DND-41 (cell line): ENCODE measurements at regions not wholly inside any gene's neighbourhood (a gene's known extent, or its start where the extent isn't known, plus 50 kb on each side); places are given as distances from the start of the nearest gene placed in this dataset.
"Not testable (repeated sequence)": the region's sequence is repeated elsewhere in the genome, so short reads cannot be mapped to it uniquely, and the experiment has no call there.

Source experiments
- ATAC-seq: fragments of 200-7000 bp; cut with Tn5 transposase; 3 replicates; pipeline ENCODE4 v1.9.1; 2021; ENCODE audit warnings: low read depth; ENCODE audit not compliant: insufficient read depth
- DNase-seq: peaks from one replicate; pipeline ENCODE4 v3.0.0-alpha.2; 2020
- H2AFZ ChIP-seq: 2 replicates; pipeline ENCODE4 v1.6.0; 2012; ENCODE audit warnings: low read depth, low read length
- H3K27ac ChIP-seq: 2 replicates; pipeline ENCODE4 v1.5.1; 2012; ENCODE audit warnings: low read length, inconsistent platforms
- H3K27me3 ChIP-seq: fragments of 200-600 bp; sonication (generic); 2 replicates; pipeline ENCODE4 v1.6.0; 2012; ENCODE audit warnings: low read length, mild to moderate bottlenecking, inconsistent platforms; ENCODE audit not compliant: insufficient read depth, poor library complexity
- H3K36me3 ChIP-seq: 2 replicates; pipeline ENCODE4 v1.5.1; 2012; ENCODE audit warnings: low read length, inconsistent platforms; ENCODE audit not compliant: insufficient read depth
- H3K4me1 ChIP-seq: 2 replicates; pipeline ENCODE4 v1.5.1; 2012; ENCODE audit warnings: mild to moderate bottlenecking, low read length; ENCODE audit not compliant: insufficient read depth
- H3K4me2 ChIP-seq: 2 replicates; pipeline ENCODE4 v1.6.0; 2012; ENCODE audit warnings: mild to moderate bottlenecking, moderate library complexity, low read length, inconsistent platforms; ENCODE audit not compliant: insufficient read depth
- H3K4me3 ChIP-seq, 2 experiments: fragments of 200-600 bp in 1 of 2; shearing (Covaris generic) in 1 of 2; 2 replicates each; pipeline ENCODE4 v1.5.1; 2012 to 2016; ENCODE audit warnings: inconsistent platforms in 2 of 2, low read length in 2 of 2, mild to moderate bottlenecking in 2 of 2, low read depth in 1 of 2, moderate library complexity in 1 of 2
- H3K79me2 ChIP-seq: 2 replicates; pipeline ENCODE4 v1.6.0; 2012; ENCODE audit warnings: low read length, inconsistent platforms; ENCODE audit not compliant: insufficient read depth
- H3K9ac ChIP-seq: 2 replicates; pipeline ENCODE4 v1.6.0; 2012; ENCODE audit warnings: low read depth, mild to moderate bottlenecking, inconsistent platforms, low read length, moderate library complexity
- H3K9me3 ChIP-seq: 2 replicates; pipeline ENCODE4 v1.5.1; 2012; ENCODE audit warnings: low read length, moderate library complexity, mild to moderate bottlenecking, inconsistent platforms; ENCODE audit not compliant: insufficient read depth, severe bottlenecking
- H4K20me1 ChIP-seq: 2 replicates; pipeline ENCODE4 v1.6.0; 2012; ENCODE audit warnings: low read length; ENCODE audit not compliant: insufficient read depth
- CTCF ChIP-seq: IDR thresholded peaks from 2 replicates; pipeline ENCODE4 v1.5.1; 2012; ENCODE audit warnings: borderline replicate concordance, low read length, moderate library complexity, mild to moderate bottlenecking; ENCODE audit not compliant: poor library complexity, severe bottlenecking; ENCODE audit errors: extremely low read depth
- EZH2 ChIP-seq: IDR thresholded peaks from 3 replicates; pipeline ENCODE4 v1.6.1; 2012; ENCODE audit warnings: borderline replicate concordance, low read depth, mild to moderate bottlenecking, moderate library complexity, low read length, inconsistent platforms; ENCODE audit not compliant: severe bottlenecking

GRCh38 chr4:189533603-189534002 lies 407.1 kb upstream of the FRG1 start:
- H4K20me1 ChIP-seq = no peaks in the 10 kb centered on the region
- H3K9me3 ChIP-seq = peaks cover 8% of the 10 kb centered on the region
- H3K4me3 ChIP-seq = no peak overlapping the region
- H3K79me2 ChIP-seq = no peaks in the 10 kb centered on the region
- DNase-seq (no peak), ATAC-seq (no peak)
- H2AFZ ChIP-seq = no peak overlapping the region
- no peaks in the 10 kb centered on the region for H3K27me3 ChIP-seq
- H3K27ac ChIP-seq = no peak overlapping the region
- H3K36me3 ChIP-seq = no peaks in the 10 kb centered on the region
- H3K4me2 ChIP-seq = no peak overlapping the region
- TF ChIP-seq CTCF = no peak
- TF ChIP-seq EZH2 = no peak
- no peak overlapping the region for H3K9ac ChIP-seq
- H3K4me1 ChIP-seq = no peaks in the 10 kb centered on the region

DNA sequence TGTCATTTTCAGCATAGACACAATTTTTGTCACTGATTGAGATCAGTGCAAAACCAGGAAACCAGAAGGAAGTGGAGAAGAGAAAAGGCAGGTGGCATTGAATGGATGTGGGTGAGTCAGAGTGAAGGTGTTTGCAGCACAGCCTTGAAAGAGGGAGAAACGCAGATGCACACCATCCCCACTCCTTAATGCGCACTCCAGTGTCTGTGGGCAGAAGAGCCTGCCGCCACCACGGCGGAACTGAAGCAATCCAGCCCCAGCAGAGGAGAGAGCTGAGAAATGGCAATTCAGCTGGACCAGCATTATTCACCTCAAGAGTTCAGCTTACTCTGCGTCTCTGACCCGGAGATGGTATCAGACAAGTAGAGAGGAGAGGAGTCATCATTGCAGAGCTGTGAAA lies 393.1 kb upstream of the FRG1 start:
- DNase-seq (peak; percentile 38), ATAC-seq (peak; percentile 90)
- H3K9ac ChIP-seq = no peak overlapping the region
- H3K27me3 ChIP-seq = no peaks in the 10 kb centered on the region
- H3K4me2 ChIP-seq = no peak overlapping the region
- H4K20me1 ChIP-seq = no peaks in the 10 kb centered on the region
- no peaks in the 10 kb centered on the region for H3K79me2 ChIP-seq
- H3K4me3 ChIP-seq = no peak overlapping the region
- no peaks in the 10 kb centered on the region for H3K9me3 ChIP-seq
- no peak overlapping the region for H2AFZ ChIP-seq
- H3K36me3 ChIP-seq = no peaks in the 10 kb centered on the region
- TF ChIP-seq CTCF (no peak), EZH2 (no peak)
- no peaks in the 10 kb centered on the region for H3K4me1 ChIP-seq
- H3K27ac ChIP-seq = no peak overlapping the region

DNA sequence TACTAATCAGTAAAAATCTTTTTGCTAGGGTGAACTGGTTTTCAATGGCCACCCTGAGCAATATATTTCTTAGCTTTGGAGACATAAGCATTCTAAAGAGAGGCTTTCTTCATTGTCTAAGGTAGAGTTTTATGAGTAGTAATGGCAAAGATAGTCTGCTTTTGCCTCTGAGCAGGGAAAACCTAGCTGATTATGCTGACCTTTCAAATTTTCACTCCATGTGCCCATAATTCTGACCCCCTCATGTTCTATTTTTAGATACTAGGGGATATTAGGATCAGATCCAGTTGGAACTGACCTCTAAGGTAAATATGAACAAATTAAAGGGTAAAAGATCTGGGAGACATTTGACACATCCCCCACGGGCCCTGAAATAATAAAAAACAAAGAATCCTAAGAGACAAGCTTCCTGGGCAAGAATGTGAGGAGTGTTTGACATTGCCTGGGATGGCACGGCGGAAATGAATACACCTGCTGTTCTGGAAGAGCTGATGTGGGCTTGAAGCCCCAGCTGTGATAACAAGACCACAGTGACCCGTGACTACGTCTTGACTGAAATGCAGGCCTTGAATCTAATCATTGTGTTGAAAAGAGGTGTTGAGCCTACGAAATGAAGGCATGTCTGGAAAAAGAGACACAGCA lies 392.1 kb upstream of the FRG1 start:
- no peak overlapping the region for H3K4me3 ChIP-seq
- no peaks in the 10 kb centered on the region for H3K36me3 ChIP-seq
- no peak overlapping the region for H3K4me2 ChIP-seq
- no peak overlapping the region for H3K9ac ChIP-seq
- no peak for TF ChIP-seq EZH2
- TF ChIP-seq CTCF = no peak
- no peaks in the 10 kb centered on the region for H3K9me3 ChIP-seq
- no peaks in the 10 kb centered on the region for H3K79me2 ChIP-seq
- H4K20me1 ChIP-seq = no peaks in the 10 kb centered on the region
- no peak overlapping the region for H3K27ac ChIP-seq
- ATAC-seq = no peak
- H3K4me1 ChIP-seq = no peaks in the 10 kb centered on the region
- H3K27me3 ChIP-seq = no peaks in the 10 kb centered on the region
- DNase-seq = no peak
- no peak overlapping the region for H2AFZ ChIP-seq

- H3K79me2 ChIP-seq, H3K27ac ChIP-seq, DNase-seq, H3K4me1 ChIP-seq, H3K36me3 ChIP-seq, H4K20me1 ChIP-seq, H3K4me2 ChIP-seq, H3K9ac ChIP-seq, ATAC-seq, H3K27me3 ChIP-seq, H3K9me3 ChIP-seq, H3K4me3 ChIP-seq, H2AFZ ChIP-seq: not testable (repeated sequence)
Measured at GRCh38 chr4:189551931-189552670, 388.6 kb upstream of the FRG1 start.

DNA sequence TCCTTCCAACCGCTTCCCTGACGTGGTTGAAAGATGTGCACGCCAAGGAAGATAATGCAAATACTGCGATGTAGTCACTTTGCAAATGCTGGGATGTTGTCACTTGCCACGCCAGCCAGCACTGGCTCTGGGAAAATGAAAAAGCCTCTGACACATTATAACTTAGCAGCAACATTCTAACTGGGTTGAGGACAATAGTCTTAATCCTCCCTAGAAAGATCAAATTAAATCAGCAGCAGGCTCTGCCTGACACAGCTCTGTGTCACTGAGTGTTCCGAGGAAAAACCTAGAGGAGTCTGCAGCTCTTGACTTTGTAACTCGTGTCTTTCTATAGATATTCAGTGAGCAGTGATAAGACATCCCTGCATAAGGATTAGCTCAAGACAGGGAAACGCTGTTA lies 380.1 kb upstream of the FRG1 start:
- H3K4me3 ChIP-seq = not testable (repeated sequence)

More for the DNA sequence above, 380.1 kb upstream of the FRG1 start:
- H3K36me3 ChIP-seq, H2AFZ ChIP-seq, H3K9me3 ChIP-seq, H3K27ac ChIP-seq, H3K79me2 ChIP-seq, ATAC-seq, H3K9ac ChIP-seq, H3K4me1 ChIP-seq, H4K20me1 ChIP-seq, H3K4me2 ChIP-seq, DNase-seq, H3K27me3 ChIP-seq: not testable (repeated sequence)
